K562 (cell line): ENCODE measurements at regions not wholly inside any gene's neighbourhood (a gene's known extent, or its start where the extent isn't known, plus 50 kb on each side); places are given as distances from the start of the nearest gene placed in this dataset.

Experiments
- ATAC-seq: fragments of 200-7000 bp; cut with Tn5 transposase; 3 replicates; pipeline ENCODE4 v1.9.1; 2020; ENCODE audit warnings: moderate library complexity
- BruUV-seq: library from RNA; stranded (reverse); fragments of 400-500 nt; replicated peaks from 2 replicates; lab custom pipeline; 2021; lab: Mats Ljungman, UMichigan
- CTCF ChIA-PET: fragments of 300-600 bp; formaldehyde crosslinking; extraction: SDS; loops from one replicate; lab custom pipeline; 2021; ENCODE audit warnings: low intra/inter-chr PET ratio; lab: Yijun Ruan, JAX
- POLR2A ChIA-PET: fragments of 300-600, 350-650 bp; sonication (Branson Sonifier 250); formaldehyde crosslinking; extraction: SDS; loops from one replicate; lab custom pipeline; 2021; ENCODE audit warnings: antibody characterized with exemption, inconsistent platforms; lab: Yijun Ruan, JAX
- DNase-seq, 4 experiments: peaks; one replicate each; pipeline versions ENCODE4 v3.0.0 to v3.0.0-alpha.2; 2011 to 2018; ENCODE audit warnings: low spot score in 3 of 4, mixed read lengths in 3 of 4; ENCODE audit errors: extremely low read depth in 1 of 4
- FAIRE-seq: peaks from 2 replicates; lab custom pipeline; 2011; peaks lifted over from hg19 to GRCh38; lab: Jason Lieb, UNC
- H2AFZ ChIP-seq: 2 replicates; pipeline ENCODE4 v1.6.0; 2011; ENCODE audit warnings: low read depth, low read length, control low read depth, inconsistent platforms
- H3K27ac ChIP-seq: fragments of 200-600 bp; 3 replicates; pipeline ENCODE4 v1.8.0; 2011; ENCODE audit warnings: low read depth, mild to moderate bottlenecking, control low read depth, inconsistent platforms, low read length, moderate library complexity, mixed read lengths; ENCODE audit errors: extremely low read depth
- H3K27me3 ChIP-seq, 2 experiments: fragments of 300-600 bp in 1 of 2; 2 replicates in 1 of 2; 3 replicates in 1 of 2; pipeline versions ENCODE4 v1.6.0 to v1.8.0; 2011; ENCODE audit warnings: inconsistent platforms in 2 of 2, low read length in 2 of 2, mild to moderate bottlenecking in 1 of 2, mixed read lengths in 1 of 2, moderate library complexity in 1 of 2; ENCODE audit not compliant: control insufficient read depth in 2 of 2, insufficient read depth in 2 of 2
- H3K36me3 ChIP-seq: fragments of 300-600 bp; 3 replicates; pipeline ENCODE4 v1.8.0; 2011; ENCODE audit warnings: mild to moderate bottlenecking, low read length, inconsistent platforms; ENCODE audit not compliant: control insufficient read depth, insufficient read depth
- H3K4me1 ChIP-seq, 2 experiments: fragments of 200-600 bp in 1 of 2; replicated peaks in 1 of 2; 2 replicates in 1 of 2; 3 replicates in 1 of 2; pipeline versions ENCODE4 v1.5.1 to v1.8.0; 2011; ENCODE audit warnings: inconsistent platforms in 2 of 2, low read length in 2 of 2, mild to moderate bottlenecking in 1 of 2, mixed read lengths in 1 of 2, moderate library complexity in 1 of 2; ENCODE audit not compliant: control insufficient read depth in 2 of 2, insufficient read depth in 2 of 2
- H3K4me2 ChIP-seq: 2 replicates; pipeline ENCODE4 v1.6.1; 2011; ENCODE audit warnings: low read length, control low read depth, inconsistent platforms, mixed read lengths; ENCODE audit not compliant: insufficient read depth
- H3K4me3 ChIP-seq: fragments of 200-600 bp; sonication (generic), shearing (Covaris generic); 2 replicates; pipeline ENCODE4 v1.5.1; 2016; ENCODE audit warnings: control low read depth, inconsistent platforms
- H3K79me2 ChIP-seq: fragments of 200-600 bp; 3 replicates; pipeline ENCODE4 v1.8.0; 2011; ENCODE audit warnings: low read length, inconsistent platforms; ENCODE audit not compliant: control insufficient read depth, insufficient read depth
- H3K9ac ChIP-seq, 2 experiments: 2 replicates each; pipeline versions ENCODE4 v1.6.0 to v1.6.1; 2011; ENCODE audit warnings: low read depth in 2 of 2, low read length in 2 of 2, control low read depth in 1 of 2, inconsistent platforms in 1 of 2, mild to moderate bottlenecking in 1 of 2, mixed read lengths in 1 of 2; ENCODE audit not compliant: insufficient read depth in 1 of 2
- H3K9me1 ChIP-seq: one replicate; pipeline ENCODE4 v1.6.0; 2011; ENCODE audit warnings: inconsistent platforms, mild to moderate bottlenecking, low read length, moderate library complexity; ENCODE audit not compliant: control insufficient read depth, insufficient read depth
- H3K9me3 ChIP-seq: replicated peaks from 2 replicates; pipeline ENCODE4 v1.5.1; 2011; ENCODE audit warnings: low read depth, low read length, inconsistent platforms; ENCODE audit not compliant: control insufficient read depth, insufficient read depth
- H4K20me1 ChIP-seq: replicated peaks from 2 replicates; pipeline ENCODE4 v1.6.1; 2011; ENCODE audit warnings: low read length, inconsistent platforms, mixed read lengths; ENCODE audit not compliant: control insufficient read depth, insufficient read depth
- DIDO1 ChIP-seq: fragments of 450-650 bp; IDR thresholded peaks from 2 replicates; pipeline ENCODE4 v1.6.1; 2016; ENCODE audit warnings: low read depth, missing biosample characterization, missing genetic modification characterization
- FOXK1 ChIP-seq: sonication (generic); formaldehyde crosslinking; IDR thresholded peaks from 2 replicates; pipeline ENCODE4 v1.8.0; 2022; ENCODE audit warnings: missing genetic modification reagents, mild to moderate bottlenecking, borderline replicate concordance
- FOXP1 ChIP-seq: sonication (generic); formaldehyde crosslinking; IDR thresholded peaks from 2 replicates; pipeline ENCODE4 v1.8.0; 2022; ENCODE audit warnings: mild to moderate bottlenecking, missing genetic modification reagents
- HNRNPK ChIP-seq: fragments of 200-400 bp; formaldehyde crosslinking; IDR thresholded peaks from one replicate; pipeline ENCODE4 v1.6.1; 2018; ENCODE audit warnings: mild to moderate bottlenecking, low read depth, low read length; ENCODE audit not compliant: poor library complexity, severe bottlenecking
- ILK ChIP-seq: fragments of 450-650 bp; IDR thresholded peaks from 2 replicates; pipeline ENCODE4 v1.6.1; 2016; ENCODE audit warnings: missing genetic modification characterization, low read depth, mild to moderate bottlenecking, missing compliant biosample characterization, moderate library complexity, borderline replicate concordance
- NR2C1 ChIP-seq, 2 experiments: fragments of 450-650 bp; IDR thresholded peaks; 2 replicates each; pipeline ENCODE4 v1.6.1; 2017; ENCODE audit warnings: mild to moderate bottlenecking in 2 of 2, antibody characterized with exemption in 1 of 2, inconsistent platforms in 1 of 2, missing compliant biosample characterization in 1 of 2, missing genetic modification characterization in 1 of 2
- PCBP2 ChIP-seq: fragments of 200-400 bp; formaldehyde crosslinking; IDR thresholded peaks from 2 replicates; pipeline ENCODE4 v1.6.1; 2018; ENCODE audit warnings: low read length, low read depth, mild to moderate bottlenecking, moderate library complexity; ENCODE audit not compliant: poor library complexity, severe bottlenecking
- PML ChIP-seq: IDR thresholded peaks from 2 replicates; pipeline ENCODE4 v1.6.1; 2012; ENCODE audit warnings: low read length, inconsistent platforms
- SNIP1 ChIP-seq: fragments of 450-650 bp; IDR thresholded peaks from 2 replicates; pipeline ENCODE4 v1.7.1; 2017; ENCODE audit warnings: low read depth, mild to moderate bottlenecking
- TOE1 ChIP-seq, 2 experiments: fragments of 450-650 bp in 1 of 2; sonication (generic) in 1 of 2; formaldehyde crosslinking in 1 of 2; IDR thresholded peaks; 2 replicates each; pipeline versions ENCODE4 v1.7.1 to v1.8.0; 2016 to 2022; ENCODE audit warnings: borderline replicate concordance in 2 of 2, mild to moderate bottlenecking in 2 of 2, antibody characterized with exemption in 1 of 2, inconsistent platforms in 1 of 2, low read depth in 1 of 2, missing genetic modification reagents in 1 of 2, moderate library complexity in 1 of 2
- ZNF512 ChIP-seq: IDR thresholded peaks from 2 replicates; pipeline ENCODE4 v1.6.1; 2016; ENCODE audit warnings: missing genetic modification characterization, missing compliant biosample characterization
- WGBS: fragments of 100-300 bp; shearing (Covaris generic); methylation state at CpG from one replicate; pipeline ENCODE4 v1.1.6; 2016; ENCODE audit warnings: low coverage, mixed read lengths; ENCODE audit not compliant: insufficient coverage; ENCODE audit errors: missing lambda C conversion rate; 5-methylcytosine and 5-hydroxymethylcytosine counted together
- in situ Hi-C: fragments of 300-500 bp; cut with MboI; formaldehyde crosslinking; loops from 4 replicates; pipeline ENCODE4 v1.15.0; 2018; ENCODE audit warnings: inconsistent platforms, mixed read lengths
- intact Hi-C: fragments of 100-400 bp; cut with micrococcal nuclease; formaldehyde crosslinking; loops from 2 replicates; pipeline ENCODE4 v1.14.2; 2022
- TF ChIP-seq, protein P1 (sequence below): fragments of 450-650 bp; IDR thresholded peaks from 2 replicates; pipeline ENCODE4 v1.6.1; 2017; ENCODE audit warnings: antibody characterized with exemption, mild to moderate bottlenecking
- TF ChIP-seq, protein P2 (sequence below): sonication (generic); formaldehyde crosslinking; IDR thresholded peaks from 2 replicates; pipeline ENCODE4 v1.8.0; 2022; ENCODE audit warnings: mild to moderate bottlenecking, missing genetic modification reagents
- TF ChIP-seq, protein P3 (sequence below): fragments of 250-450 bp; sonication (Bioruptor Pico); IDR thresholded peaks from 2 replicates; pipeline ENCODE4 v1.8.0; 2022; ENCODE audit warnings: inconsistent platforms, mild to moderate bottlenecking, moderate library complexity, borderline replicate concordance

- DNase-seq = no peak
- Histone ChIP-seq H3K79me2 (no peaks in the 10 kb centered on the region), H3K27ac (no peak overlapping the region), H3K27me3 (no peaks in the 10 kb centered on the region), H3K9ac (no peak overlapping the region), H3K4me3 (no peak overlapping the region), H3K36me3 (no peaks in the 10 kb centered on the region), H2AFZ (no peak overlapping the region), H3K9me3 (no peaks in the 10 kb centered on the region), H3K9me1 (no peaks in the 10 kb centered on the region), H3K4me2 (no peak overlapping the region), H3K4me1 (no peaks in the 10 kb centered on the region), H4K20me1 (no peaks in the 10 kb centered on the region)
- ChIA-PET CTCF (no interaction called here), POLR2A (no interaction called here)
- 20% methylated on average over 4 of the region's 4 CpGs for WGBS
- BruUV-seq = no TSS peak
- in situ Hi-C loops = no loop called here
- no peak for FAIRE-seq
- ATAC-seq = no peak
- intact Hi-C loops = no loop called here
- no peak for TF ChIP-seq PML
- TF ChIP-seq, protein P1, sequence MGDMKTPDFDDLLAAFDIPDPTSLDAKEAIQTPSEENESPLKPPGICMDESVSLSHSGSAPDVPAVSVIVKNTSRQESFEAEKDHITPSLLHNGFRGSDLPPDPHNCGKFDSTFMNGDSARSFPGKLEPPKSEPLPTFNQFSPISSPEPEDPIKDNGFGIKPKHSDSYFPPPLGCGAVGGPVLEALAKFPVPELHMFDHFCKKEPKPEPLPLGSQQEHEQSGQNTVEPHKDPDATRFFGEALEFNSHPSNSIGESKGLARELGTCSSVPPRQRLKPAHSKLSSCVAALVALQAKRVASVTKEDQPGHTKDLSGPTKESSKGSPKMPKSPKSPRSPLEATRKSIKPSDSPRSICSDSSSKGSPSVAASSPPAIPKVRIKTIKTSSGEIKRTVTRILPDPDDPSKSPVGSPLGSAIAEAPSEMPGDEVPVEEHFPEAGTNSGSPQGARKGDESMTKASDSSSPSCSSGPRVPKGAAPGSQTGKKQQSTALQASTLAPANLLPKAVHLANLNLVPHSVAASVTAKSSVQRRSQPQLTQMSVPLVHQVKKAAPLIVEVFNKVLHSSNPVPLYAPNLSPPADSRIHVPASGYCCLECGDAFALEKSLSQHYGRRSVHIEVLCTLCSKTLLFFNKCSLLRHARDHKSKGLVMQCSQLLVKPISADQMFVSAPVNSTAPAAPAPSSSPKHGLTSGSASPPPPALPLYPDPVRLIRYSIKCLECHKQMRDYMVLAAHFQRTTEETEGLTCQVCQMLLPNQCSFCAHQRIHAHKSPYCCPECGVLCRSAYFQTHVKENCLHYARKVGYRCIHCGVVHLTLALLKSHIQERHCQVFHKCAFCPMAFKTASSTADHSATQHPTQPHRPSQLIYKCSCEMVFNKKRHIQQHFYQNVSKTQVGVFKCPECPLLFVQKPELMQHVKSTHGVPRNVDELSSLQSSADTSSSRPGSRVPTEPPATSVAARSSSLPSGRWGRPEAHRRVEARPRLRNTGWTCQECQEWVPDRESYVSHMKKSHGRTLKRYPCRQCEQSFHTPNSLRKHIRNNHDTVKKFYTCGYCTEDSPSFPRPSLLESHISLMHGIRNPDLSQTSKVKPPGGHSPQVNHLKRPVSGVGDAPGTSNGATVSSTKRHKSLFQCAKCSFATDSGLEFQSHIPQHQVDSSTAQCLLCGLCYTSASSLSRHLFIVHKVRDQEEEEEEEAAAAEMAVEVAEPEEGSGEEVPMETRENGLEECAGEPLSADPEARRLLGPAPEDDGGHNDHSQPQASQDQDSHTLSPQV = no peak
- TF ChIP-seq PCBP2 = no peak
- TF ChIP-seq FOXK1 (CRISPR knock-in tag) = no peak
- no peak for TF ChIP-seq FOXP1 (CRISPR knock-in tag)
- no peak for TF ChIP-seq HNRNPK
- TF ChIP-seq ZNF512 (tag) = no peak
- TF ChIP-seq, protein P2, sequence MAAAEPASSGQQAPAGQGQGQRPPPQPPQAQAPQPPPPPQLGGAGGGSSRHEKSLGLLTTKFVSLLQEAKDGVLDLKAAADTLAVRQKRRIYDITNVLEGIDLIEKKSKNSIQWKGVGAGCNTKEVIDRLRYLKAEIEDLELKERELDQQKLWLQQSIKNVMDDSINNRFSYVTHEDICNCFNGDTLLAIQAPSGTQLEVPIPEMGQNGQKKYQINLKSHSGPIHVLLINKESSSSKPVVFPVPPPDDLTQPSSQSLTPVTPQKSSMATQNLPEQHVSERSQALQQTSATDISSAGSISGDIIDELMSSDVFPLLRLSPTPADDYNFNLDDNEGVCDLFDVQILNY (CRISPR knock-in tag) = no peak
- TF ChIP-seq NR2C1 (IDR thresholded peaks at IDR 0.05) = no peak
- no peak for TF ChIP-seq NR2C1 (tag; IDR thresholded peaks at IDR 0.05)
- no peak for TF ChIP-seq DIDO1 (tag)
- no peak for TF ChIP-seq TOE1 (IDR thresholded peaks at IDR 0.05; ENCODE audit: borderline replicate concordance)
- no peak for TF ChIP-seq TOE1 (CRISPR knock-in tag; IDR thresholded peaks at IDR 0.05; ENCODE audit: borderline replicate concordance, low read depth)
- TF ChIP-seq SNIP1 = no peak
- TF ChIP-seq, protein P3, sequence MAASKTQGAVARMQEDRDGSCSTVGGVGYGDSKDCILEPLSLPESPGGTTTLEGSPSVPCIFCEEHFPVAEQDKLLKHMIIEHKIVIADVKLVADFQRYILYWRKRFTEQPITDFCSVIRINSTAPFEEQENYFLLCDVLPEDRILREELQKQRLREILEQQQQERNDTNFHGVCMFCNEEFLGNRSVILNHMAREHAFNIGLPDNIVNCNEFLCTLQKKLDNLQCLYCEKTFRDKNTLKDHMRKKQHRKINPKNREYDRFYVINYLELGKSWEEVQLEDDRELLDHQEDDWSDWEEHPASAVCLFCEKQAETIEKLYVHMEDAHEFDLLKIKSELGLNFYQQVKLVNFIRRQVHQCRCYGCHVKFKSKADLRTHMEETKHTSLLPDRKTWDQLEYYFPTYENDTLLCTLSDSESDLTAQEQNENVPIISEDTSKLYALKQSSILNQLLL = no peak
- TF ChIP-seq ILK = no peak
These were observed 234.3 kb downstream of the UTRN start for GRCh38 chr6:144519426-144519825.
